GM18870 (cell line): ENCODE measurements at regions not wholly inside any gene's neighbourhood (a gene's known extent, or its start where the extent isn't known, plus 50 kb on each side); places are given as distances from the start of the nearest gene placed in this dataset.

ENCODE experiments used
- ATAC-seq: cut with Tn5 transposase; IDR thresholded peaks from one replicate; pipeline ENCODE4 v1.9.1; 2021; ENCODE audit warnings: moderate library complexity; ENCODE audit not compliant: unreplicated experiment

- ATAC-seq, result no peak
Observed at GRCh38 chr7:35463751-35464150, 209.9 kb upstream of the TBX20 start.

- no peak for ATAC-seq
Observed at GRCh38 chr7:35463176-35463700, 209.3 kb upstream of the TBX20 start.

GRCh38 chr7:35454575-35455385 lies 200.9 kb upstream of the TBX20 start:
- no peak for ATAC-seq

- ATAC-seq, result no peak
Observed at GRCh38 chr7:35450456-35451214, 196.7 kb upstream of the TBX20 start.

GRCh38 chr7:35448486-35448885 lies 194.6 kb upstream of the TBX20 start:
- ATAC-seq, result no peak

GRCh38 chr7:35446091-35446490 lies 192.2 kb upstream of the TBX20 start:
- ATAC-seq, result no peak

GRCh38 chr7:35437619-35438275 lies 183.8 kb upstream of the TBX20 start:
- ATAC-seq, result no peak

GRCh38 chr7:35436452-35436851 lies 182.6 kb upstream of the TBX20 start:
- no peak for ATAC-seq

- ATAC-seq, result no peak
Observed at GRCh38 chr7:35430547-35431153, 176.8 kb upstream of the TBX20 start.

GRCh38 chr7:35424869-35425495 lies 171.1 kb upstream of the TBX20 start:
- ATAC-seq, result peak; percentile 60

GRCh38 chr7:35424440-35424839 lies 170.5 kb upstream of the TBX20 start:
- no peak for ATAC-seq

- ATAC-seq, result no peak
Observed at GRCh38 chr7:35422715-35423114, 168.8 kb upstream of the TBX20 start.

GRCh38 chr7:35420656-35421055 lies 166.8 kb upstream of the TBX20 start:
- ATAC-seq, result no peak

- no peak for ATAC-seq
Observed at GRCh38 chr7:35419391-35419755, 165.5 kb upstream of the TBX20 start.

GRCh38 chr7:35418716-35419390 lies 165.0 kb upstream of the TBX20 start:
- ATAC-seq, result no peak

- no peak for ATAC-seq
Observed at GRCh38 chr7:35416568-35416967, 162.7 kb upstream of the TBX20 start.

GRCh38 chr7:35415411-35415822 lies 161.5 kb upstream of the TBX20 start:
- no peak for ATAC-seq

GRCh38 chr7:35411331-35411730 lies 157.4 kb upstream of the TBX20 start:
- ATAC-seq, result no peak

- ATAC-seq, result no peak
Observed at GRCh38 chr7:35405461-35405860, 151.6 kb upstream of the TBX20 start.

GRCh38 chr7:35401217-35401879 lies 147.4 kb upstream of the TBX20 start:
- ATAC-seq, result no peak
